IMR-90 (cell line): ENCODE measurements at regions not wholly inside any gene's neighbourhood (a gene's known extent, or its start where the extent isn't known, plus 50 kb on each side); places are given as distances from the start of the nearest gene placed in this dataset.

Experiments used
- ATAC-seq: fragments of 200-7000 bp; cut with Tn5 transposase; 2 replicates; pipeline ENCODE4 v1.9.1; 2020; ENCODE audit warnings: low read depth, mild to moderate bottlenecking, moderate library complexity
- BruUV-seq: library from RNA; stranded (reverse); fragments of 400-500 nt; replicated peaks from 2 replicates; lab custom pipeline; 2021; lab: Mats Ljungman, UMichigan
- CTCF ChIA-PET: fragments of 300-600 bp; formaldehyde crosslinking; extraction: SDS; loops from one replicate; lab custom pipeline; 2021; ENCODE audit warnings: antibody characterized with exemption; lab: Yijun Ruan, JAX
- POLR2A ChIA-PET: fragments of 300-600 bp; sonication (Branson Sonifier 250); formaldehyde crosslinking; loops from one replicate; lab custom pipeline; 2022; ENCODE audit warnings: antibody characterized with exemption; ENCODE audit not compliant: unreplicated experiment; lab: Charles Lee
- DNase-seq: peaks from one replicate; pipeline ENCODE4 v3.0.0; 2013
- H2AFZ ChIP-seq: replicated peaks from 2 replicates; pipeline ENCODE3; 2013; ENCODE audit warnings: low read length, mild to moderate bottlenecking; ENCODE audit not compliant: poor library complexity
- H2AK5ac ChIP-seq: 2 replicates; pipeline ENCODE4 v1.6.1; 2013; ENCODE audit warnings: low read depth, low read length, inconsistent platforms
- H2AK9ac ChIP-seq: replicated peaks from 2 replicates; pipeline ENCODE3; 2013; ENCODE audit warnings: mild to moderate bottlenecking, low read depth, low read length, moderate library complexity; ENCODE audit not compliant: poor library complexity
- H2BK120ac ChIP-seq: 2 replicates; pipeline ENCODE4 v1.6.1; 2013; ENCODE audit warnings: low read depth, low read length, inconsistent platforms
- H2BK15ac ChIP-seq: 3 replicates; pipeline ENCODE4 v1.6.1; 2013; ENCODE audit warnings: low read depth, low read length, inconsistent platforms
- H2BK20ac ChIP-seq: 2 replicates; pipeline ENCODE4 v1.6.1; 2013; ENCODE audit warnings: low read depth, mild to moderate bottlenecking, inconsistent platforms, low read length, moderate library complexity
- H2BK5ac ChIP-seq: 2 replicates; pipeline ENCODE4 v1.6.1; 2013; ENCODE audit warnings: mild to moderate bottlenecking, low read depth, low read length, inconsistent platforms; ENCODE audit not compliant: poor library complexity, severe bottlenecking
- H3K14ac ChIP-seq: replicated peaks from 2 replicates; pipeline ENCODE4 v1.6.1; 2013; ENCODE audit warnings: low read depth, low read length, inconsistent platforms
- H3K18ac ChIP-seq: 2 replicates; pipeline ENCODE4 v1.6.1; 2013; ENCODE audit warnings: low read depth, low read length, control low read depth
- H3K23ac ChIP-seq: 2 replicates; pipeline ENCODE4 v1.6.1; 2013; ENCODE audit warnings: low read depth, low read length, inconsistent platforms
- H3K27ac ChIP-seq: 2 replicates; pipeline ENCODE4 v1.5.1; 2013; ENCODE audit warnings: mild to moderate bottlenecking, control low read depth, low read length; ENCODE audit not compliant: insufficient read depth
- H3K27me3 ChIP-seq: 2 replicates; pipeline ENCODE4 v1.6.1; 2013; ENCODE audit warnings: low read length; ENCODE audit not compliant: control insufficient read depth, insufficient read depth
- H3K36me3 ChIP-seq: 2 replicates; pipeline ENCODE4 v1.6.1; 2013; ENCODE audit warnings: low read length, mixed read lengths; ENCODE audit not compliant: control insufficient read depth, insufficient read depth
- H3K4ac ChIP-seq: 2 replicates; pipeline ENCODE4 v1.6.1; 2013; ENCODE audit warnings: low read depth, low read length, inconsistent platforms
- H3K4me1 ChIP-seq: 2 replicates; pipeline ENCODE4 v1.6.1; 2013; ENCODE audit warnings: low read length, mixed read lengths; ENCODE audit not compliant: control insufficient read depth, insufficient read depth
- H3K4me2 ChIP-seq: 2 replicates; pipeline ENCODE4 v1.6.1; 2013; ENCODE audit warnings: low read depth, mild to moderate bottlenecking, control low read depth, low read length, moderate library complexity
- H3K4me3 ChIP-seq: 2 replicates; pipeline ENCODE4 v1.5.1; 2013; ENCODE audit warnings: low read depth, mild to moderate bottlenecking, control low read depth, low read length, moderate library complexity; ENCODE audit not compliant: insufficient read depth
- H3K56ac ChIP-seq: 2 replicates; pipeline ENCODE4 v1.6.1; 2013; ENCODE audit warnings: low read length, inconsistent platforms; ENCODE audit not compliant: insufficient read depth; ENCODE audit errors: extremely low read depth
- H3K79me1 ChIP-seq, 2 experiments: 2 replicates each; pipeline ENCODE4 v1.6.1; 2013; ENCODE audit warnings: low read length in 2 of 2, inconsistent platforms in 1 of 2, low read depth in 1 of 2
- H3K9ac ChIP-seq: 2 replicates; pipeline ENCODE4 v1.6.1; 2013; ENCODE audit warnings: low read depth, low read length, control low read depth
- H3K9me1 ChIP-seq: 2 replicates; pipeline ENCODE4 v1.6.1; 2013; ENCODE audit warnings: low read length, inconsistent platforms; ENCODE audit not compliant: insufficient read depth
- H3K9me3 ChIP-seq: 2 replicates; pipeline ENCODE4 v1.6.1; 2013; ENCODE audit warnings: low read length; ENCODE audit not compliant: control insufficient read depth, insufficient read depth
- H4K20me1 ChIP-seq: 2 replicates; pipeline ENCODE4 v1.6.1; 2013; ENCODE audit warnings: low read length, inconsistent platforms; ENCODE audit not compliant: insufficient read depth
- H4K5ac ChIP-seq: 2 replicates; pipeline ENCODE4 v1.6.1; 2013; ENCODE audit warnings: mild to moderate bottlenecking, low read depth, low read length, control low read depth
- H4K8ac ChIP-seq, 2 experiments: 2 replicates each; pipeline ENCODE4 v1.6.1; 2013; ENCODE audit warnings: low read depth in 2 of 2, low read length in 2 of 2, control low read depth in 1 of 2, inconsistent platforms in 1 of 2
- H4K91ac ChIP-seq: 2 replicates; pipeline ENCODE4 v1.6.1; 2013; ENCODE audit warnings: low read depth, low read length, inconsistent platforms; ENCODE audit not compliant: insufficient read depth
- CTCF ChIP-seq: conservative IDR thresholded peaks from 2 replicates; pipeline ENCODE4 v1.5.1; 2012; ENCODE audit warnings: mild to moderate bottlenecking, low read depth, low read length, improper control_type of control experiment
- RCOR1 ChIP-seq: IDR thresholded peaks from 2 replicates; pipeline ENCODE4 v1.6.1; 2012; ENCODE audit warnings: mild to moderate bottlenecking, low read length, improper control_type of control experiment; ENCODE audit not compliant: insufficient replicate concordance
- dilution Hi-C: fragments of 300-500 bp; cut with HindIII; formaldehyde crosslinking; loops from one replicate; pipeline ENCODE4 v1.14.3; 2018; ENCODE audit warnings: low sequenced_read_pairs; ENCODE audit not compliant: unreplicated experiment
- in situ Hi-C: fragments of 300-500 bp; cut with MboI; formaldehyde crosslinking; loops from 3 replicates; pipeline ENCODE4 v1.14.3; 2019; ENCODE audit warnings: low sequenced_read_pairs, inconsistent platforms, mixed read lengths
- intact Hi-C: fragments of 100-400 bp; cut with micrococcal nuclease; formaldehyde crosslinking; loops from 2 replicates; pipeline ENCODE4 v1.10.0; 2022

GRCh38 chr11:70776914-70777532 lies 378.7 kb downstream of the CTTN start:
- in situ Hi-C loops (no loop called here), intact Hi-C loops (no loop called here), dilution Hi-C loops (no loop called here)
- Histone ChIP-seq H2BK120ac (no peak overlapping the region), H3K56ac (no peak overlapping the region), H4K91ac (no peak overlapping the region), H3K27me3 (no peaks in the 10 kb centered on the region), H3K4me2 (no peak overlapping the region), H3K4me1 (no peaks in the 10 kb centered on the region), H3K18ac (no peak overlapping the region), H4K8ac (no peak overlapping the region), H3K9me1 (no peaks in the 10 kb centered on the region), H3K4ac (no peak overlapping the region), H3K79me1 (no peaks in the 10 kb centered on the region), H2BK5ac (peak overlapping the region; percentile 8), H2AFZ (no peak overlapping the region), H2AK5ac (no peak overlapping the region), H3K14ac (no peak overlapping the region), H3K27ac (no peak overlapping the region), H3K4me3 (no peak overlapping the region), H3K9me3 (no peaks in the 10 kb centered on the region; the same call in 1 of the 2 replicates), H4K20me1 (no peaks in the 10 kb centered on the region; the same call in 1 of the 2 replicates), H3K36me3 (no peaks in the 10 kb centered on the region), H2BK20ac (no peak overlapping the region), H4K5ac (no peak overlapping the region), H3K9ac (no peak overlapping the region), H2BK15ac (no peak overlapping the region), H2AK9ac (no peak overlapping the region), H3K23ac (no peak overlapping the region)
- TF ChIP-seq RCOR1 (no peak), CTCF (no peak)
- POLR2A ChIA-PET: no interaction called here
- no TSS peak for BruUV-seq
- no peak for DNase-seq
- CTCF ChIA-PET: no interaction called here
- ATAC-seq: no peak
